ENCODE measurements at regions not wholly inside any gene's neighbourhood (a gene's known extent, or its start where the extent isn't known, plus 50 kb on each side); places are given as distances from the start of the nearest gene placed in this dataset.

GRCh38 chr20:12660918-12661317 lies 347.9 kb upstream of the SPTLC3 start:
- TF ChIP-seq, protein P1, sequence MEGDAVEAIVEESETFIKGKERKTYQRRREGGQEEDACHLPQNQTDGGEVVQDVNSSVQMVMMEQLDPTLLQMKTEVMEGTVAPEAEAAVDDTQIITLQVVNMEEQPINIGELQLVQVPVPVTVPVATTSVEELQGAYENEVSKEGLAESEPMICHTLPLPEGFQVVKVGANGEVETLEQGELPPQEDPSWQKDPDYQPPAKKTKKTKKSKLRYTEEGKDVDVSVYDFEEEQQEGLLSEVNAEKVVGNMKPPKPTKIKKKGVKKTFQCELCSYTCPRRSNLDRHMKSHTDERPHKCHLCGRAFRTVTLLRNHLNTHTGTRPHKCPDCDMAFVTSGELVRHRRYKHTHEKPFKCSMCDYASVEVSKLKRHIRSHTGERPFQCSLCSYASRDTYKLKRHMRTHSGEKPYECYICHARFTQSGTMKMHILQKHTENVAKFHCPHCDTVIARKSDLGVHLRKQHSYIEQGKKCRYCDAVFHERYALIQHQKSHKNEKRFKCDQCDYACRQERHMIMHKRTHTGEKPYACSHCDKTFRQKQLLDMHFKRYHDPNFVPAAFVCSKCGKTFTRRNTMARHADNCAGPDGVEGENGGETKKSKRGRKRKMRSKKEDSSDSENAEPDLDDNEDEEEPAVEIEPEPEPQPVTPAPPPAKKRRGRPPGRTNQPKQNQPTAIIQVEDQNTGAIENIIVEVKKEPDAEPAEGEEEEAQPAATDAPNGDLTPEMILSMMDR (IDR thresholded peaks at IDR 0.05; ENCODE audit: insufficient read depth, low read length, poor library complexity, severe bottlenecking) = no peak
- H3K4me3 ChIP-seq (replicated peaks; ENCODE audit: low read depth, low read length) = no peak overlapping the region
- no peaks in the 10 kb centered on the region for H3K36me3 ChIP-seq (ENCODE audit: control insufficient read depth, insufficient read depth, low read length)
- no peaks in the 10 kb centered on the region for H3K27me3 ChIP-seq (replicated peaks; ENCODE audit: control insufficient read depth, insufficient read depth, low read length)
- no peak for DNase-seq (ENCODE audit: extremely low read depth, insufficient read length)

DNA sequence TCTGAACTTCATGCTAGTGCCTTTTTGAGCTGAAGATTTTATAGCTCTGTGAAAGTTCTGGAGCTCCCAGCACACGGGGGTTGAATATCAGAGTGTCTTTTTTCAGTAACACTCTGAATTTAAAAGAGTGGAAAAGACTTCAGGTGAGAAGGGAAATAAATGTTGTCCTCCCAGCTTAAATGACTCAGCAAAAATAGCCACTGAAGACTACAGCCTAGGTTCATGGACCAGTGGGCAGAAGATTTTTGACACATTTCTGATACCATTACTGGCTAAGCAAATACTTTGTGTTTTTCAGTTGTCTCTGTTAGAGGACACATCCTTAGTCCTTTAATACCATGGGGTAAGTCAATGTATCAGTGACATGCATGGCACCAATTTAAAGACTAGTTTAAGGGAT lies 338.5 kb upstream of the SPTLC3 start:
- TF ChIP-seq, protein P1 (IDR thresholded peaks at IDR 0.05; ENCODE audit: insufficient read depth, low read length, poor library complexity, severe bottlenecking) = no peak
- no peaks in the 10 kb centered on the region for H3K27me3 ChIP-seq (replicated peaks; ENCODE audit: control insufficient read depth, insufficient read depth, low read length)
- no peak overlapping the region for H3K4me3 ChIP-seq (replicated peaks; ENCODE audit: low read depth, low read length)
- no peaks in the 10 kb centered on the region for H3K36me3 ChIP-seq (ENCODE audit: control insufficient read depth, insufficient read depth, low read length)
- DNase-seq (ENCODE audit: extremely low read depth, insufficient read length) = no peak

GRCh38 chr20:12673352-12673751 lies 335.4 kb upstream of the SPTLC3 start:
- DNase-seq (ENCODE audit: extremely low read depth, insufficient read length) = no peak
- no peaks in the 10 kb centered on the region for H3K36me3 ChIP-seq (ENCODE audit: control insufficient read depth, insufficient read depth, low read length)
- TF ChIP-seq, protein P1 (IDR thresholded peaks at IDR 0.05; ENCODE audit: insufficient read depth, low read length, poor library complexity, severe bottlenecking) = no peak
- no peaks in the 10 kb centered on the region for H3K27me3 ChIP-seq (replicated peaks; ENCODE audit: control insufficient read depth, insufficient read depth, low read length)
- H3K4me3 ChIP-seq (replicated peaks; ENCODE audit: low read depth, low read length) = no peak overlapping the region

GRCh38 chr20:12677925-12678324 lies 330.8 kb upstream of the SPTLC3 start:
- DNase-seq (ENCODE audit: extremely low read depth, insufficient read length) = no peak
- TF ChIP-seq, protein P1 (IDR thresholded peaks at IDR 0.05; ENCODE audit: insufficient read depth, low read length, poor library complexity, severe bottlenecking) = no peak
- Histone ChIP-seq H3K27me3 (replicated peaks; ENCODE audit: control insufficient read depth, insufficient read depth, low read length) (no peaks in the 10 kb centered on the region), H3K4me3 (replicated peaks; ENCODE audit: low read depth, low read length) (no peak overlapping the region), H3K36me3 (ENCODE audit: control insufficient read depth, insufficient read depth, low read length) (no peaks in the 10 kb centered on the region)

- TF ChIP-seq, protein P1 (IDR thresholded peaks at IDR 0.05; ENCODE audit: insufficient read depth, low read length, poor library complexity, severe bottlenecking) = no peak
- no peaks in the 10 kb centered on the region for H3K27me3 ChIP-seq (replicated peaks; ENCODE audit: control insufficient read depth, insufficient read depth, low read length)
- DNase-seq (ENCODE audit: extremely low read depth, insufficient read length) = no peak
- H3K4me3 ChIP-seq (replicated peaks; ENCODE audit: low read depth, low read length) = no peak overlapping the region
- no peaks in the 10 kb centered on the region for H3K36me3 ChIP-seq (ENCODE audit: control insufficient read depth, insufficient read depth, low read length)
Measured at GRCh38 chr20:12679447-12679846, 329.3 kb upstream of the SPTLC3 start.

GRCh38 chr20:12682613-12683012 lies 326.2 kb upstream of the SPTLC3 start:
- TF ChIP-seq, protein P1 (IDR thresholded peaks at IDR 0.05; ENCODE audit: insufficient read depth, low read length, poor library complexity, severe bottlenecking) = no peak
- DNase-seq (ENCODE audit: extremely low read depth, insufficient read length) = no peak
- Histone ChIP-seq H3K4me3 (replicated peaks; ENCODE audit: low read depth, low read length) (no peak overlapping the region), H3K36me3 (ENCODE audit: control insufficient read depth, insufficient read depth, low read length) (no peaks in the 10 kb centered on the region), H3K27me3 (replicated peaks; ENCODE audit: control insufficient read depth, insufficient read depth, low read length) (no peaks in the 10 kb centered on the region)

Data from GM06990 (cell line).